ENCODE measurements at regions not wholly inside any gene's neighbourhood (a gene's known extent, or its start where the extent isn't known, plus 50 kb on each side); places are given as distances from the start of the nearest gene placed in this dataset.
"Not testable (repeated sequence)": the region's sequence is repeated elsewhere in the genome, so short reads cannot be mapped to it uniquely, and the experiment has no call there.

DNA sequence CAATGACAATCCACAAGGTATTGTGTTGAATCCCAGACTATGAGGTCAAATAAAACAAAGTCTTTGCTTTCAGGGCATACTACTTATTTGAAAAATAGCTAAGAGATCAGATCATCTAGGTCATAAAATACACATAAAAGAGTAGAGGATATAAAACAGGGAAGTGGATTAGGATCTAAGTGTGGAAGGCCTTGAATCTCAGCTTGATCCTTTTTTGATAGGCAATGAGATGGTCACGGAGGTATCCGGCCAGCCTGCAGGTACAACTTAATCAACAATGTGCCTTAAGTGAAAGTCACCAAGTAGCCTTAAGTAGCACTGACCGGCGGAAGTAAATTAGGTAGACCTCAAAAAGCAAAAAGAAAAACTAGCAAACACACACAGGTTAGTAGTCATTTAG is 901.7 kb downstream of the KCNJ2 start:
- DNase-seq (ENCODE audit: low spot score) = no peak

DNA sequence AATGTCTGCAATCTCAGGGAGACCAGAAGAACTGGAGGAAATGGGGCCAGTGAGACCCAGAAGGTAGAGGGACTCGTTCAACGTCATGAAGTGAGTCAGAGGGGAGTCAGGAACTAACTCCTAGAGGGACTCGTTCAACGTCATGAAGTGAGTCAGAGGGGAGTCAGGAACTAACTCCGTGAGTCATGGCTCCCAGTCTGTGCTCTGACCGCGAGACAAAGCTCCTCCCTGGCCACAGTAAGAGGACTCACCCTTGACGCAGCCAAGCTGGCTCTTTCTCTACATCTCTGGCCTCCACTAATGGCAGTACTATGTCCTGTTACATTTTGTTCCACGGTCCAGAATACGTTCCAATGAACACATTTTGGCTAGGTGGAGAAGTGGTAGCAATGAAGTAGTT is 902.5 kb downstream of the KCNJ2 start:
- DNase-seq (ENCODE audit: low spot score) = peak; percentile 99

DNA sequence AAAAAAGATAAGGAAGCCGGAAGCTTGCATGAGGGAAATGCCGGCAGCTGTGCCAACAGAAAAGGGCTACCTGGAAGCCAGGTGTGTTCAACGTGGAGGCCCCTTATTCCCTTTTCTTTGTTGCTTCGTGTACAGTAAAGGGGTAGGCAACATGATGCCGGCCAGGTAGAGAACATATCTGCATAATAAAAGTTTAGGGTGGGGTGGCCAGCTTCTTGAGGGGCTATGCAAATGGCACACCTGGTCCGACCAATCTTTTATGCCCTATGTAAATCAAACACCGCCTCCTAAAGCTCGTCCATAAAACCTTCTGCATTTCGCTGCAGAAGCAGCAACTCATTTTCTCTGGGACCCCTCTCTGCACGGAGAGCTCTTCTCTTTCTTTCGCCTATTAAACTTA is 911.6 kb downstream of the KCNJ2 start:
- DNase-seq (ENCODE audit: low spot score) = no peak

DNA sequence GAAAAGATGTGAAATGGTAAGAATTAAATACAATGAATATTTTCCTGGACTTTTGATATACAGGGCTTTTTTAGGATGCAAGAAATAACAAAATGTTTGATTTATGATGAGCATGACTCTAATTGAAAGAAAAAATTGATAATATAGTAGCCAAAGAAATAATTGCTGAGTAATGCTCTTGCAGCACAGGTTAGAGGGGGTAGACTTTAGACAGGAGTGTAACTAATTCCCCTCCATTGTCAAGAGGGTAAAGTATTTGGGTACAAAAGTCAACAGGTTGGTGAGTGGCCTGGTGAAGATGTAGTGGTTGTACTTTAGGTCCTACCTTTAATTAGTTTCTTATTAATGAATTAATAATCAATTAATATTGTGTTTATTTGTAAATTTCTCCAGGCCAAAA is 912.3 kb downstream of the KCNJ2 start:
- DNase-seq (ENCODE audit: low spot score) = no peak

DNA sequence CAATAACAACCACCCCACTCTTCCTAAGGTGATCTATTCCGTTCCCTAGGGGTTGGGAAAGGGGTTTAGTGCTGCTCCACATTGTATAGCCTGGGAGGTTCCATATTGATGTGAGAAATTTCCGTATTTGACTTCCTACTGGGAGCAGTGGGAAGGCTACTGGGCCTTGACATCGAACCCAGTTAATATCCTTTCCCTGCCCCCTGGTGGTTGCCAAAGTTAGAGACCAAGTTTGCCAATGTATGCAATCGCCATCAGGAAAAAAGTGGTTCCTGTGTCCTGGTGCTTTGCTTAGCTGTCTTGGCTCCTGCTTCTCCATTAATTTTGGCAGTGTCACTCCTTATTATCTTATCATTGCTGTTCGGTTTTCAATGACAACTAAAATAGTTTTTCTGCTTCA is 914.9 kb downstream of the KCNJ2 start:
- DNase-seq (ENCODE audit: low spot score) = peak; percentile 62

DNA sequence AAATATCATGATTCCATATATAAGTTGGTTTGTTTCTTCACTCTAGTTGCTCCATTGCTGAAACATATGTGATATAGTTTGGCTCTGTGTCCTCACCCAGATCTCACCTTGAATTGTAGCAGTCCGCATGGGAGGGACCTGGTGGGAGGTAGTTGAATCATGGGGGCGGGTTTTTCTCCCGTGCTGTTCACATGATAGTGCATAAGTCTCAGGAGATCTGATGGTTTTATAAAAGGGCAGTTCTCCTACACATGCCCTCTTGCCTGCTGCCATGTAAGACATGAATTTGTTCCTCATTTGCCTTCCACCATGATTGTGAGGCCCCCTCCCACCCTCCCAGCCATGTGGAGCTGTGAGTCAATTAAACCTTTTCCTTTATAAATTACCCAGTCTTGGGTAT is 915.5 kb downstream of the KCNJ2 start:
- no peak for DNase-seq (ENCODE audit: low spot score)

DNA sequence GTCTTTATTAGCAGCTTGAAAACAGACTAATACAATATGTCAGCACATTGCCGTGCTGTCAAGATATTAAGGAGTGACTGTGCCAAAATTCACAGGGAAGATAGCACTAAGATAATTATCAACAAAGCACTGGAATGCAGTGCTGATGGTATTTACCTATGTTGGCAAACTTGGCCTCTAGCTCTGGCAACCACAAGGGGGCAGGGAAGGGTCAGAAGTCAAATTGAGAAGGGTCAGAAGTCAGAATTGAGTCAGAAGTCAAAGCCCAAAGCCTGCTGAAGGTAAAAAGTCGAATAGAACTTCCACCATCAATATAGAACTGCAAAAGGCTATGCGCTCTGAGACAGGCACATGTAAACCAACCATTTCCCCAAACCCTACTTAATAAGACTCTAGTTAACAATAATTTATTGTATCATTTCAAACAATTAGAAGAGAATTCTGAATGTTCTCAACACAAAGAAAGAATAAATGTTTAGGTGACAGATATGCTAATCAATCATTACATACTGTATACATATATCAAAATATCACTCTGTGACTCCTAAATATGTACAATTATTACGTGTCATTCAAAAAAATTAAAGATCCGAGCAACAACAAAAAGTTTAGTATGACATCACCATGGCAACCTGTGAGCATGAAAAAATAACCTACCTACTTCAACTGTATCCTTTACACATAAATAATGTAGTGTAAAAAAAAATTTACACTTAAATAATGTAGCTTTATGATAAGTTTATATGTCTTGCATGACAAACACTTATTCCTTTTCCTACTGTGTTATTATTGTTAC is 916.1 kb downstream of the KCNJ2 start:
- peak; percentile 23 for DNase-seq (ENCODE audit: low spot score)

DNA sequence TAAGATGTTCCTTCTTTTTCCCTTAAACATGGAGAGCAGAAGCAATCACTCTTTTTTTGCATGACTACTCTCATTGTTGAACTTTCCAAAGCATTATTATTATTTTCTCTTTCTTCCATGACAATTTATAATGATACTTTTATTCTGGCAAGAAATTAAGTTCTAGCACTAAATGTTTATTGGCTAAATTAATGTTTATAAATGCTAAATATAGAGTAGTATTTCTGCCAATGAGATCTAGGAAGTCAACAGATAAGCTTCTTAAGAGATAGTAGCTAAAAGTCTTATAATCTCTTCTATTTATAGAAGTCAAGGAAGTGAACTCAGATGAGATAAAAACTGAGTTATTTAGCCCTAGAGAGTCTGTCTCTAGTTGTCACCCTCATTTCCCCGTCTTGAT is 920.1 kb downstream of the KCNJ2 start:
- DNase-seq (ENCODE audit: low spot score) = no peak

DNA sequence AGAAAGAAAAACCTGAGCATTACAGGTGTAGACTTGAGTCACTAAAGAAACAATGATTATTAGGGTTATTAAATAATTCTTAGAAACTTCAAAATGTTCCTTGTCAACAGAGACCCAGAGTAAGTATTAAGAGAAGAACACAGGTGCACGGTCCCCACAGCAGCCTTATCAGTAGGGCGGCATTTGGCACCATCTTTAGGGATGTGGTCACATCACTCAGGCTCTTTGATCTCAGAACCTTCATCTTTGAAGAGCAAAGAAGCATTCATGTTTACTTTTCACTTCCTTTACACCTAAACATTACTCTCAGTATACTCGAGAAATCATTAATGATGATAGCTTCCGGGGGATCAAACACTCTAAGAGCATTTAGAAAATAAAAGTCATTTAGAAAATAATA is 928.7 kb downstream of the KCNJ2 start:
- no peak for DNase-seq (ENCODE audit: low spot score)

DNA sequence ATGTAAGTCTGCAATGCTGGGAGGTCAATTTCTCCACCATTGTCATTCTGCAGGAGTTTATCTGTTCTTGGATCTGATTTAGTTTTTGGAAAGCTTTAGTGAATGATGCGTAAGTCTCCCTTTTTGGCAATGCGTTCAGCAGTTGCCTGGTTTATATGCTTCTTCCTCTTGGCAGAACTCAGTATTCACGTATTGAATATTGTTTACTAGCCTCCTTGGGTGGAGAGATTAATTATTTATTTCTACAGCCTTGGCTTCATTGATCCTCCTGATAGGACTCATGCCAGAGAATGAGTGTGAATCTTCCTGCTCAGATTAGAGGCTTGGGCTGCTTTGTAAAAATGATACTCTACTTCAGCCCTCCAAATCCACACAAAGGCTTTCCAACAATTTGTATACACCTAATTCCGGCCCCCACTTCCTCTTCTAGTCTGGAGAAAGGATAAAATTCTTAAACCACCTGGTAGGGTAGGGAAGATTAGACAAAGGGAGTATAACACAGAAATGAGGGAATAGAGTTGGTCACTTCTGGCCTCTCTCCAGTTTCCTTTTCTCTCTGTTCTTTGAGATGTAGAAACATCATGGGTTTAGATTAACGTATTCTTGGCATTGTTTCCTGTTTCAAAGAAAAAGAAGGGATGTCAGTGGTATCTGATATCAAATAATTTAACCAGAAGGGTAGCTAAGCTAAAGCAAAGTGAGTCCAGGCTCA is 929.8 kb downstream of the KCNJ2 start:
- no peak for DNase-seq (ENCODE audit: low spot score)

DNA sequence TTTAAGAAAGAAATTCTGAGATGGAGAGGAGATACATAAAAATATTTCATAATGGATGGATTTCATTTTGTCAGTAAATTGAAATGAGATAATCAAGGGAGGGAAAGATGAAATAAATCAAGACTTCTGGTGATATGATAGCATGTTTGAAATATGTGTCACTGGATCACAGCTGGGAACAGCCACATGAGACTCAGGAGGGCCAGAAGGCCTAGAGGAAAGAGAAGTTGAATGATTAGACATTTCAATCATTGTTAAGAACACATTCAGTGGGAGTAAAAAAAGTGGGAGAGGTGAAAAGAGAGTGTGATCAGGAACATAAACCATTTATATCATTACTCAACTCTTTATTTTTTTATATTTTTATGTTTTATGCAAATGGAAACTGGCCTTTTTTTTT is 933.4 kb downstream of the KCNJ2 start:
- DNase-seq (ENCODE audit: low spot score) = no peak

DNA sequence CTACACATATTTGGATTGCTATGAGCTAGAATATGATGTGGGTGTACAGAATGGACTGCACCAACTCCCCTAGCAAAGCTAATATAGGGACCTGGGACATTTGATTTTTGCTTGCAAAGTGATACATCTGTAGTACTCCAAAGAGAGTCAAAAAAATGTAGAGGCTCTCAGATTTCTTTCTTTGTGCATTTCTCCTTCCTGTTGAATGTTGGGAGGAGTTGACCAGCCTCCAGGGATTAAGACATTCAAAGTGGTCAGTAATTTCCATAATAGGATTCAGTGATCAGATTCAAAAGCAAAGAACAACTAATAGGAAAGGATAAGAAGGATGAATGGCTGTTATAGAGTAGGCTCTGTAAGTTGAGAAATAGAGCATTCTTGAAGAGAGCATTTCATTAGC is 934.9 kb downstream of the KCNJ2 start:
- DNase-seq (ENCODE audit: low spot score) = no peak

DNA sequence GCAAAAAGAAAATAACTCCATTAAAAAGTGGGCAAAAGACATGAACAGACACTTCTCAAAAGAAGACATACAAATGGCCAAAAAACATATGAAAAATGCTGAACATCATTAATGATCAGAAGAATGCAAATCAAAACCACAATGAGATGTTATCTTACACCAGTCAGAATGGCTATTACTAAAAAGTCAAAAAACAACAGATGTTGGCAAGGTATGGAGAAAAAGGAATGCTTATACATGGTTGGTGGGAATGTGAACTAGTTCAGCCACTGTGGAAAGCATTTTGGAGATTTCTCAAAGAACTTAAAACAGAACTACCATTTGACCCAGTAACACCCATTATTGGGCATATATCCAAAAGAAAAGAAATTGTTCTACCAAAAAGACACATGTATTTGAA is 936.7 kb downstream of the KCNJ2 start:
- DNase-seq (ENCODE audit: low spot score) = not testable (repeated sequence)

DNA sequence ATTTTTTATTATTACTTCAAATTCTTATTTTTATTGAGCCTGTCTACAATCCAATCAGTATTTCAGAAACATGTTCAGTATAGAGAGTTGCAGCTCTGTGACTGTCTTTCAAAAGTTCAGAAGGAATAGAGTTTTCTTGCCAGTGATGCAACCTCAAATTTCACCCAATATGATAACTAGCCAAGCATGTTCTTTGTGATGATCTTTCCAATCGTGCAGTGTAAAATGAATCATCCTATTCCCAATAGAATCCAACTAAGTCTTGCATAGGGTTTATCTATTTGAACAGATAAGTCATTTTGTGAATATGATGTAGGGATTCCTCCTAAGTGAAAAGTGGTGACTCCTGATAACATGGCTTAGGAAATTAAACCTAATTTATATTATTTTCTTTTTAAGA is 937.8 kb downstream of the KCNJ2 start:
- DNase-seq (ENCODE audit: low spot score) = no peak

DNA sequence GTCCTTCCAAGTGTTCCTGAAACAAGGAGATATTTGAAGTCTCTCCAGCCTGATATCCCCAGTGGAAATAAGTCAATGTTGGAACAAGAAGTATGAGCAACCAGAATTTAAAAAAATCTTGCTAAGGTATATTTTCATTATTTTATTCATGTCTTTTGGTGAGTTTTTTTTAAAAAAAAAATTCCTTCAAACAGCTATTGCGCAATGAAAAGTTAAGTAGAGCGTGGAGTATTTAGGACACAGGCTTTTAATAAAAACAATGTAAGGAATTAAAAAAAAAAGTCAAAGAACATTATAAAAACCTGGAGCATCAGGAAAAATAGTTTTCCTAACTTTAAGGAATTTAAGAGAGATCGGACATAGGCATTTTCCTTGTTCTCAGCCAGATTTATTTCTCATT is 940.4 kb downstream of the KCNJ2 start:
- DNase-seq (ENCODE audit: low spot score) = no peak

DNA sequence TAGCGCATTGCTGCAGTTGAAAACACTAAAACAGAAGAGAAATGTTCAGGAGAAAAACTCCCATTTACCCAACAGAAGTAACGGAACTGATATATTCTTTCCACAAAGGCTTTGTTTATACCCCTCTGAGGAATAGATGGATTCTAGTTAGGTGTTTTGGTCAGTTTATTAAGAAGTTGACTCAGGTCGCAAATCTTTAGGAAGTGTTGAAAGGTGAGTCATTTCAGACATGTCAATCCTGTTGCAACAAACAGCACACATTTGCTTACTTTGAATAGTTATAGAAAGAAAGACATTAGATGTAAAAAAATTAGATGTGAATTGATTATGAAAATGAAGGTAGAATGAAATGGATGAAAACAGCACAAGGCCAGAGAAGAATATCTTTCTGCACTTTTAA is 941.0 kb downstream of the KCNJ2 start:
- DNase-seq (ENCODE audit: low spot score) = peak; percentile 22

DNA sequence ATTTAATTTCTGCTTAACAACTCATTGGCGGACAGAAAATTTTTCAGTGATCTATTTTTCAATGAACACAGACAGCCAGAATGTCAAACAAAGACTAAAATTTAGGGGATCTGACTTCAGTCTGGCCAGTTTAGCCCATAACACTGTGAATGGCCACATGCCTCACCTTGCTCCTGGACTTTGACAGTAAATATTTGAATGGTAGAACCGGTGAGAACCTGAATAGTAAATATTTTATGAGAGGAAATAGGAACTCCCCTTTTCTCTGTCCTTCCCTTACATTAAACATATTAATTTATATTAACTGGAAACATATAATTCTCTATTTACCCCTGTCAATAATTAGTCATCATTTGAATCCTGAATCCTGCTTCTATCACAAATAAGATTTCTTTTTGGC is 942.1 kb downstream of the KCNJ2 start:
- DNase-seq (ENCODE audit: low spot score) = no peak

DNA sequence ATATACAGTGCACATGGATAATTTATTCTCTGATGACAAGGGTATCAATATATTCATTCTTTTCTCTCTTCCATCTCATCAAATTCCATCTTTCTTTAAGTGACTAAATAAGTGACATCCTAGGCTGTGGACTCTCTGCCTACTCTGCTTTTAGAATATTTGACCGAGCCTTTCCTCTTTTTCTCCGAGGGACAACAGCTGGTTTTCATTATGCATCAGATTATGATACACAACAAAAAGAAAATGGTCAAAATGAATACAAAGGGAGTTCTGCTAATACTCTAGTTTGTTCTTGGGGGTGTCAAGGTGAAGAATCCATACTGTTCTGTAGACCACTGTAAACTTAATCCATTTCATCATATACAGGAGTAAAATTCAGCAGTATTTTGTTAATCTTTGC is 942.6 kb downstream of the KCNJ2 start:
- DNase-seq (ENCODE audit: low spot score) = no peak

DNA sequence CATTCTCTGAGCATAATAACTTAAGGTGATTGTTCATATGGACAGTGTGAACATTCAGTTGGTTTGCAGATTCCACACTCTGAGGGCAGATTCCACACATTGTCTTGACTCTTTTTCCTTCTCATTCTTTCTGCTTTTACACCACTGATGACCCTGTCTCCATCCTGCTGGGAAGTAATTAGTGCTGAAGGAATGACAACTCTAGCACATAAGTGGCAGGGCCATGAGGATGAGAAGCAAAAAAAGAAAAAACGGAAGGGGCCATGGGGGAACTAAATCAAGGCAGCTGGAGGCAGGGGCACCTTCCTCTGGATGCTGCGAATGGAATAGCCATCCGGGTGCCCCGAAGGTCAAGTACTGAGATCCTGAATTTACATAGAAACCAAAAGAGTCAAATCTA is 944.0 kb downstream of the KCNJ2 start:
- DNase-seq (ENCODE audit: low spot score) = no peak

DNA sequence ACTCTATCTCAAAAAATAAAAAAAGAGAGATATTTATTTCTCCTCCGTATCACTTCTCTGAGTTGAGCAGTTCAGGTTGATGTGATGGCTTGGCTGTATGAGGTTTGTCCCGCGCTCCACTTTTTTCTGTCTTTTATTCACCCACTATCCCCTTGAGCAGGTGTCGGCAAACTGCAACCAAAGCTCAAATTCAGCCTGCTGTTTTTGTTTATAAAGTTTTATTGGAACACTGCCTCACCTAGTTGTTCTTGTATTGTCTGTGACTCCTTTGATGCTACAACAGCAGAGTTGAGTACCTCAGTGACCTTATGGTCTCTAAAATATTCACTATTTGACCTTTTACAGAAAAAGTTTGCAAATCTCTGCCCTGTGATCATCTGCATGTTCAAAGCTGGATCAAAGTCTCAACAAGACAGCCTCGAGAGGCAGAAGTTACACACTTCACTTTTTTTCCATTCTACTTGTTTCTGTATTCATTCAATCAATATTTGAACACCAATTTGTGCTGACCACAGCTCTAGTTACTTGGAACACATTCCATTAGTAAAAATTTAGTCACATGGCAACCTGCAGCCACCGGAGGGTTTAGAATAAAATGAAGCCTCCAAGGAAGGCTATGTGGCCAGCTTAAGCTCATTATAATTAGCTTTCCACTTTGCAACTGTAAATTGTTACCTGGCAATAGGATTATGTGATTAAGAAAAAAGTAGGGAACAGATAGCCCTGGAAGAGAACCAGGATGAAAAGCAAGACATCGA is 945.8 kb downstream of the KCNJ2 start:
- DNase-seq (ENCODE audit: low spot score) = no peak

DNA sequence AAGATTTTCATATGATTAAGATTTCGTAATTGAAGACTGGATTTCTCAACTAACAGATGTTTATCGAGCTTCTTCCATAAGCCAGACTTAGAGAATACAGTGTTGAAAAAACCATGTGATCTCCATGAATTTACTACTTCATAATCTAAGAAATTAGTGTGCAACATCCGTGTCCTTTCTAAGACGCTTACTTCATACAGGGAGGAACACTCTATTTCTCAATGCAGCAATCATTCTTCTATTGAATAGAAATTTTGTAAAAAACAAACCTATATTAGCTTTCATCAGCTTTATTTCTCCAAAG is 946.3 kb downstream of the KCNJ2 start:
- no peak for DNase-seq (ENCODE audit: low spot score)

DNA sequence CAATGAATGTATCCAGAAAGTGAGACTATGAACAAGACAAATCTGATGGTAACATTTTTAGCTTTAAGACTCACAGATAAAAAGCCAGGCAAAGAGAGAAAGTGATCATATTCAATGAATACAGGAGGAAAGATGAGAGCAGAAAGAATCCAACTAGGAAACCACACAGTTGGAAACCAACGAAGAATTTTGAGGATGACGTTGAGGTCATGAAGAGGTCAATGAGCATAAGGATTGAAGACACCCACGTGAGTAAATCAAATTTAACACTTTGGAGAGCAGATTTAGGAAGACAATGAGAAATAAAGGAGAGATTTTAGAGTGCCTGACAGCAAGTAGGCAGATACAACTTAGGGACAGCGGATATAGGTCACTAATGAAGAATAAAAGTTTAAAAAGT is 948.1 kb downstream of the KCNJ2 start:
- DNase-seq (ENCODE audit: low spot score) = no peak

DNA sequence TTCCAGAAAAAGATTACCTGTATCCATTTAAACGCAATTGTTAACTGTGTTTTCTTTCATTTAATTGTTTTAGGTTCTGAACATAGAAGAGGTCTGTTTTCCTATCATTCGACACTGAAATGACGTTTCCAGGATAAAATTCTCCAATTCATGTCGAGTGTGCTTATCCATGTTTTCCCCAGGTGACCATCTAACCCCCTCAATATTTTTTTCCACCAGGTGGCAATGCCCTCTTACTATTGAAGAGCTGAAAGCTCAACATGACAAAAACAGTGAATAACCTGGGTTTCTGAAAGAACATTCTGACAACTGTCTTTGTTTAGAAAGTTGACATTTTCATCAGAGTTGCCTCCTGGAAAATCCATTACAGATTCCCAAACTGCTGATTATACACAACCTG is 948.7 kb downstream of the KCNJ2 start:
- peak; percentile 41 for DNase-seq (ENCODE audit: low spot score)

Data from A172 (cell line).